ENCODE measurements at regions not wholly inside any gene's neighbourhood (a gene's known extent, or its start where the extent isn't known, plus 50 kb on each side); places are given as distances from the start of the nearest gene placed in this dataset.

DNA sequence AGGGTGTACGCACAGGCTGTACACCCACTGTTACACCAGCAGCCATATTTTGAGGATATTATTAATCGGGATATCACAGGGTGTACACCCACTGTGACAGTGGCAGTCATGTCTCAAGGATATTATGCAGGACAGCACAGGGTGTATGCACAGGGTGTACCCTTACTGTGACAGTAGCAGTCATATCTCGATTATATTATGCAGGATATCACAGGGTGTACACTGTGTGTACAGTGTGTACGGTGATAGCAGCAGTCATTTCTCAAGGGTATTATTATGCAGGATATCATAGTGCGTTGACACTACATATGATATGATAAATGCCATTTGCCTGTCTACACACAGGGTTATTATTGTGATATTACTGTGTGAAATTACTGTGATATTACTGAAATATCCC lies 80.5 kb upstream of the SLC25A48 start:
- TF ChIP-seq CTCF (IDR thresholded peaks at IDR 0.05): no peak
- no peak for TF ChIP-seq POLR2A (IDR thresholded peaks at IDR 0.05)
